ENCODE measurements at regions not wholly inside any gene's neighbourhood (a gene's known extent, or its start where the extent isn't known, plus 50 kb on each side); places are given as distances from the start of the nearest gene placed in this dataset.

GRCh38 chr10:4199196-4199595 lies 414.2 kb upstream of the KLF6 start:
- Histone ChIP-seq H2BK12ac (ENCODE audit: insufficient read length, low read depth, low read length) (no peak overlapping the region), H2BK15ac (ENCODE audit: low read depth, low read length) (no peak overlapping the region), H4K20me1 (ENCODE audit: control insufficient read depth, insufficient read depth, insufficient read length) (no peaks in the 10 kb centered on the region), H4K8ac (replicated peaks; ENCODE audit: insufficient read length, low read depth, low read length) (no peak overlapping the region), H3K56ac (ENCODE audit: insufficient read length, low read depth, low read length) (no peak overlapping the region), H3K79me2 (ENCODE audit: insufficient read depth, low read length) (no peaks in the 10 kb centered on the region), H3K27me3 (ENCODE audit: insufficient read depth, low read length) (no peaks in the 10 kb centered on the region), H3K9ac (ENCODE audit: extremely low read depth, insufficient read length, low read length) (no peak overlapping the region), H3K9me3 (ENCODE audit: control insufficient read depth, low read depth, low read length) (no peaks in the 10 kb centered on the region), H3K23me2 (ENCODE audit: insufficient read length, low read depth, low read length, poor library complexity, severe bottlenecking) (no peaks in the 10 kb centered on the region), H3K14ac (ENCODE audit: insufficient read depth, low read length) (no peak overlapping the region), H3K23ac (ENCODE audit: insufficient read length, low read depth, low read length) (no peak overlapping the region), H2BK5ac (ENCODE audit: insufficient read length, low read length) (no peak overlapping the region), H2BK20ac (ENCODE audit: low read depth, low read length, poor library complexity, severe bottlenecking) (no peak overlapping the region), H3K4me2 (ENCODE audit: insufficient read depth, insufficient read length, low read length) (no peak overlapping the region), H2AFZ (ENCODE audit: low read length) (no peak overlapping the region), H2BK120ac (ENCODE audit: low read depth, low read length, poor library complexity, severe bottlenecking) (no peak overlapping the region), H3K27ac (ENCODE audit: insufficient read length, low read depth, low read length) (no peak overlapping the region), H4K5ac (ENCODE audit: insufficient read length, low read depth, low read length) (no peak overlapping the region), H3K4ac (ENCODE audit: low read depth, low read length) (no peak overlapping the region), H3K18ac (ENCODE audit: insufficient read length, low read depth, low read length) (no peak overlapping the region), H4K91ac (ENCODE audit: insufficient read length, low read depth, low read length) (no peak overlapping the region), H3K4me1 (ENCODE audit: insufficient read depth, low read length) (no peaks in the 10 kb centered on the region), H3T11ph (ENCODE audit: low read length) (no peak overlapping the region), H2AK5ac (ENCODE audit: insufficient read length, low read length) (no peak overlapping the region), H3K79me1 (ENCODE audit: insufficient read depth, low read depth, low read length, poor library complexity, severe bottlenecking) (no peaks in the 10 kb centered on the region)
- no peak overlapping the region for H3K4me3 Mint-ChIP-seq
- no CpG with 5 or more reads among the region's 2 CpGs for WGBS (ENCODE audit: extremely low coverage, insufficient read length, low lambda C conversion rate)
- H3K27ac Mint-ChIP-seq: no peak overlapping the region
- DNase-seq: no peak
- no peaks in the 10 kb centered on the region for H3K27me3 Mint-ChIP-seq (ENCODE audit: low read depth)
- no peaks in the 10 kb centered on the region; a peak in 1 of 5 replicates for H3K9me3 Mint-ChIP-seq
- H3K4me1 Mint-ChIP-seq: peaks cover 12 to 15% of the 10 kb centered on the region in 2 experiments; a peak in 3 of 4 replicates
- TF ChIP-seq CTCF (conservative IDR thresholded peaks at IDR 0.05): no peak
- no peaks in the 10 kb centered on the region for H3K36me3 Mint-ChIP-seq (ENCODE audit: insufficient read depth in 1 of 3, low read depth in 3 of 3)
